PFSK-1 (cell line): ENCODE measurements at regions not wholly inside any gene's neighbourhood (a gene's known extent, or its start where the extent isn't known, plus 50 kb on each side); places are given as distances from the start of the nearest gene placed in this dataset.

ENCODE experiments used
- POLR2AphosphoS5 ChIP-seq: IDR thresholded peaks from 2 replicates; pipeline ENCODE4 v1.6.1; 2012; ENCODE audit warnings: low read depth, mild to moderate bottlenecking, control low read depth, low read length, moderate library complexity
- SIN3A ChIP-seq: IDR thresholded peaks from 2 replicates; pipeline ENCODE4 v1.6.1; 2012; ENCODE audit warnings: mild to moderate bottlenecking, low read length, moderate library complexity, borderline replicate concordance; ENCODE audit not compliant: insufficient read depth

DNA sequence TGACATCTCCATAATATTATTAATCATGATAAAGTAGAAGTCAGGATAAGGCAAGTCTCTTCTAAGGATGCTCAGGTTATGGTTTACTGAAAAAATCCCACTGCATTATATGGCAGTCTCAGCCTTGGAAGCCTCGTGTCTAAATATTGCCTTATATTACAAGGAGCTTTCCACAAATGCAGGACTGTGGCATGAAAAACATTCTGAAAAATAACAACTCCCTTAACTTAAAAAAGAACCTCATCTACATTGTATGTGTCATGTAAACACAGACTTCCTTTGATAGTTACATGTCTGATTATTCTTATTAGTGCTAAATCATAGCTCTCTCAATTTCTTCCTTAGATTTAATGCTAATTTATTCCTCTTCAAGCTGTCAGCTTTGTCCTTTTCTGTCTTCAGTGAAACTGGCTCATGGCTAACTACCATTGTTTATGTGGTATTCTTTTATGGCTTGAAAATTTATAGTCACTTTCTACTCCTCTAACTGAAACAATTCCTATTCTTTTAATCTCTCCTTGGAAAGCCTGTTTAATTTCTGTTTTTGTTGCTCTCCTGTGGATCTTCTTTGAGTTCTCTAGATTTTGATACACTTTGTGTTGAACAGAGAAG is 156.1 kb downstream of the KIF20B start:
- TF ChIP-seq POLR2AphosphoS5, result no peak
- TF ChIP-seq SIN3A, result no peak
